H9 (cell line): ENCODE measurements at regions not wholly inside any gene's neighbourhood (a gene's known extent, or its start where the extent isn't known, plus 50 kb on each side); places are given as distances from the start of the nearest gene placed in this dataset.

Experiments used
- DNase-seq: peaks from one replicate; pipeline ENCODE4 v3.0.0-alpha.2; 2017
- H2AFZ ChIP-seq: one replicate; pipeline ENCODE4 v1.6.1; 2013; ENCODE audit warnings: mild to moderate bottlenecking, low read length, control low read depth, moderate library complexity
- H2AK5ac ChIP-seq: 2 replicates; pipeline ENCODE4 v1.6.1; 2013; ENCODE audit warnings: low read length, control low read depth, mixed read lengths; ENCODE audit not compliant: insufficient read length
- H2BK120ac ChIP-seq: one replicate; pipeline ENCODE4 v1.6.1; 2013; ENCODE audit warnings: low read depth, mild to moderate bottlenecking, low read length, control low read depth, inconsistent platforms; ENCODE audit not compliant: poor library complexity, severe bottlenecking
- H2BK12ac ChIP-seq: 2 replicates; pipeline ENCODE4 v1.6.1; 2013; ENCODE audit warnings: low read length, control low read depth, mixed read lengths, low read depth; ENCODE audit not compliant: insufficient read length
- H2BK15ac ChIP-seq: 2 replicates; pipeline ENCODE4 v1.6.1; 2013; ENCODE audit warnings: low read depth, low read length, control low read depth
- H2BK20ac ChIP-seq: one replicate; pipeline ENCODE4 v1.6.1; 2013; ENCODE audit warnings: low read depth, mild to moderate bottlenecking, low read length, control low read depth, inconsistent platforms; ENCODE audit not compliant: poor library complexity, severe bottlenecking
- H2BK5ac ChIP-seq: 2 replicates; pipeline ENCODE4 v1.6.1; 2013; ENCODE audit warnings: low read length, control low read depth, mixed read lengths; ENCODE audit not compliant: insufficient read length
- H3K14ac ChIP-seq: 2 replicates; pipeline ENCODE4 v1.6.1; 2013; ENCODE audit warnings: low read length, control low read depth; ENCODE audit not compliant: insufficient read depth
- H3K18ac ChIP-seq: 2 replicates; pipeline ENCODE4 v1.6.1; 2013; ENCODE audit warnings: low read depth, mild to moderate bottlenecking, mixed read lengths, low read length, control low read depth; ENCODE audit not compliant: insufficient read length
- H3K23ac ChIP-seq: 2 replicates; pipeline ENCODE4 v1.6.1; 2013; ENCODE audit warnings: low read length, control low read depth, mixed read lengths, low read depth; ENCODE audit not compliant: insufficient read length
- H3K23me2 ChIP-seq: 2 replicates; pipeline ENCODE4 v1.6.1; 2013; ENCODE audit warnings: low read depth, mild to moderate bottlenecking, mixed read lengths, low read length, control low read depth; ENCODE audit not compliant: insufficient read length, poor library complexity, severe bottlenecking
- H3K27ac ChIP-seq: 2 replicates; pipeline ENCODE4 v1.5.1; 2013; ENCODE audit warnings: low read length, control low read depth, mixed read lengths, low read depth; ENCODE audit not compliant: insufficient read length
- H3K27me3 ChIP-seq: 2 replicates; pipeline ENCODE4 v1.6.1; 2013; ENCODE audit warnings: low read length, control low read depth, inconsistent platforms; ENCODE audit not compliant: insufficient read depth
- H3K4ac ChIP-seq: 2 replicates; pipeline ENCODE4 v1.6.1; 2013; ENCODE audit warnings: low read depth, mild to moderate bottlenecking, control low read depth, inconsistent platforms, low read length, moderate library complexity
- H3K4me1 ChIP-seq: 2 replicates; pipeline ENCODE4 v1.6.1; 2013; ENCODE audit warnings: low read length, control low read depth, inconsistent platforms; ENCODE audit not compliant: insufficient read depth
- H3K4me2 ChIP-seq: 2 replicates; pipeline ENCODE4 v1.6.1; 2013; ENCODE audit warnings: low read length, control low read depth, mixed read lengths; ENCODE audit not compliant: insufficient read length, insufficient read depth
- H3K56ac ChIP-seq: 2 replicates; pipeline ENCODE4 v1.6.1; 2013; ENCODE audit warnings: low read depth, mild to moderate bottlenecking, mixed read lengths, low read length, control low read depth; ENCODE audit not compliant: insufficient read length
- H3K79me1 ChIP-seq: 2 replicates; pipeline ENCODE4 v1.6.1; 2013; ENCODE audit warnings: low read depth, mild to moderate bottlenecking, moderate library complexity, low read length, control low read depth, inconsistent platforms; ENCODE audit not compliant: insufficient read depth, poor library complexity, severe bottlenecking
- H3K79me2 ChIP-seq: 2 replicates; pipeline ENCODE4 v1.6.1; 2013; ENCODE audit warnings: low read length, control low read depth, inconsistent platforms; ENCODE audit not compliant: insufficient read depth
- H3K9ac ChIP-seq: 2 replicates; pipeline ENCODE4 v1.6.1; 2013; ENCODE audit warnings: low read length, control low read depth, mixed read lengths; ENCODE audit not compliant: insufficient read length; ENCODE audit errors: extremely low read depth
- H3K9me3 ChIP-seq: one replicate; pipeline ENCODE4 v1.6.1; 2013; ENCODE audit warnings: low read depth, low read length, inconsistent platforms; ENCODE audit not compliant: control insufficient read depth
- H3T11ph ChIP-seq: one replicate; pipeline ENCODE4 v1.6.1; 2013; ENCODE audit warnings: mild to moderate bottlenecking, low read length, control low read depth, inconsistent platforms
- H4K20me1 ChIP-seq: one replicate; pipeline ENCODE4 v1.6.1; 2013; ENCODE audit not compliant: control insufficient read depth, insufficient read length, insufficient read depth
- H4K5ac ChIP-seq: 2 replicates; pipeline ENCODE4 v1.6.1; 2013; ENCODE audit warnings: low read depth, mild to moderate bottlenecking, mixed read lengths, low read length, control low read depth; ENCODE audit not compliant: insufficient read length
- H4K8ac ChIP-seq: replicated peaks from 2 replicates; pipeline ENCODE4 v1.6.1; 2013; ENCODE audit warnings: low read length, control low read depth, mixed read lengths, low read depth; ENCODE audit not compliant: insufficient read length
- H4K91ac ChIP-seq: 2 replicates; pipeline ENCODE4 v1.6.1; 2013; ENCODE audit warnings: low read depth, mild to moderate bottlenecking, moderate library complexity, mixed read lengths, low read length, control low read depth; ENCODE audit not compliant: insufficient read length
- H3K27ac Mint-ChIP-seq, 3 experiments: 2 replicates in 2 of 3; 3 replicates in 1 of 3; pipeline ENCODE4 v1.8.0; 2020 to 2021; ENCODE audit warnings: mixed read lengths in 3 of 3, mild to moderate bottlenecking in 1 of 3, moderate library complexity in 1 of 3
- H3K27me3 Mint-ChIP-seq: 2 replicates; pipeline ENCODE4 v1.8.0; 2021; ENCODE audit warnings: low read depth, mild to moderate bottlenecking, moderate library complexity, mixed read lengths
- H3K36me3 Mint-ChIP-seq, 3 experiments: 2 replicates in 2 of 3; 3 replicates in 1 of 3; pipeline ENCODE4 v1.8.0; 2020 to 2021; ENCODE audit warnings: low read depth in 3 of 3, mixed read lengths in 3 of 3; ENCODE audit not compliant: insufficient read depth in 1 of 3
- H3K4me1 Mint-ChIP-seq, 2 experiments: 2 replicates each; pipeline ENCODE4 v1.8.0; 2020; ENCODE audit warnings: mixed read lengths in 2 of 2
- H3K4me3 Mint-ChIP-seq, 2 experiments: 2 replicates in 1 of 2; 3 replicates in 1 of 2; pipeline ENCODE4 v1.8.0; 2020 to 2021; ENCODE audit warnings: mild to moderate bottlenecking in 2 of 2, mixed read lengths in 2 of 2, moderate library complexity in 1 of 2
- H3K9me3 Mint-ChIP-seq, 2 experiments: 2 replicates in 1 of 2; 3 replicates in 1 of 2; pipeline ENCODE4 v1.8.0; 2020; ENCODE audit warnings: mild to moderate bottlenecking in 2 of 2, mixed read lengths in 2 of 2, moderate library complexity in 1 of 2
- WGBS: extraction: QIAGEN DNeasy Blood & Tissue Kit; methylation state at CpG from one replicate; pipeline ENCODE4 v1.1.7; 2013; ENCODE audit warnings: missing lambda C conversion rate, low lambda C conversion rate, mixed read lengths; ENCODE audit not compliant: insufficient read length; ENCODE audit errors: extremely low coverage; 5-methylcytosine and 5-hydroxymethylcytosine counted together
- TF ChIP-seq, protein P1 (sequence below): fragments of 200-600 bp; sonication (generic); conservative IDR thresholded peaks from 3 replicates; pipeline ENCODE4 v1.8.0; 2021; ENCODE audit warnings: antibody characterized with exemption, mild to moderate bottlenecking

DNA sequence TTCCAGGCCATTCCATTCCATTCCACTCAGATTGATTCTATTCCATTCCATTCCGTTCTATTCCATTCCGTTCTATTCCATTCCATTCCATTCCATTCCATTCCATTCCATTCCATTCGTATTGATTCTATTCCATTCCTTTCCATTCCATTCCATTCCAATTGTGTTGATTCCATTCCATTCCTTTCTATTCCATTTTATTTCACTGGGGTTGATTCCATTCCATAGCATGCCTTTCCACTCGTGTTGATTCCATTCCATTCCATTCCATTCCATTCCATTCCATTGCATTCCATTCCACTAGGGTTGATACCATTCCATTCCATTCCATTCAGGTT is 1142.3 kb downstream of the RPIA start:
- no peak overlapping the region for H2BK5ac ChIP-seq
- Mint-ChIP-seq H3K27me3 (peaks cover 26% of the 10 kb centered on the region), H3K4me3 (no peak overlapping the region), H3K4me1 (no peaks in the 10 kb centered on the region), H3K36me3 (peaks cover 19 to 74% (median 58%) of the 10 kb centered on the region in 3 experiments), H3K9me3 (no peaks in the 10 kb centered on the region), H3K27ac (no peak overlapping the region)
- H3K4ac ChIP-seq: no peak overlapping the region
- no peak overlapping the region for H2BK20ac ChIP-seq
- H2BK12ac ChIP-seq: no peak overlapping the region
- H3T11ph ChIP-seq: no peak overlapping the region
- no peak overlapping the region for H4K91ac ChIP-seq
- H2BK120ac ChIP-seq: no peak overlapping the region
- H3K9ac ChIP-seq: no peak overlapping the region
- H2BK15ac ChIP-seq: no peak overlapping the region
- TF ChIP-seq, protein P1, sequence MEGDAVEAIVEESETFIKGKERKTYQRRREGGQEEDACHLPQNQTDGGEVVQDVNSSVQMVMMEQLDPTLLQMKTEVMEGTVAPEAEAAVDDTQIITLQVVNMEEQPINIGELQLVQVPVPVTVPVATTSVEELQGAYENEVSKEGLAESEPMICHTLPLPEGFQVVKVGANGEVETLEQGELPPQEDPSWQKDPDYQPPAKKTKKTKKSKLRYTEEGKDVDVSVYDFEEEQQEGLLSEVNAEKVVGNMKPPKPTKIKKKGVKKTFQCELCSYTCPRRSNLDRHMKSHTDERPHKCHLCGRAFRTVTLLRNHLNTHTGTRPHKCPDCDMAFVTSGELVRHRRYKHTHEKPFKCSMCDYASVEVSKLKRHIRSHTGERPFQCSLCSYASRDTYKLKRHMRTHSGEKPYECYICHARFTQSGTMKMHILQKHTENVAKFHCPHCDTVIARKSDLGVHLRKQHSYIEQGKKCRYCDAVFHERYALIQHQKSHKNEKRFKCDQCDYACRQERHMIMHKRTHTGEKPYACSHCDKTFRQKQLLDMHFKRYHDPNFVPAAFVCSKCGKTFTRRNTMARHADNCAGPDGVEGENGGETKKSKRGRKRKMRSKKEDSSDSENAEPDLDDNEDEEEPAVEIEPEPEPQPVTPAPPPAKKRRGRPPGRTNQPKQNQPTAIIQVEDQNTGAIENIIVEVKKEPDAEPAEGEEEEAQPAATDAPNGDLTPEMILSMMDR: no peak
- no peak overlapping the region for H4K8ac ChIP-seq
- no peak overlapping the region for H3K14ac ChIP-seq
- no peak overlapping the region for H2AK5ac ChIP-seq
- H3K4me1 ChIP-seq: no peaks in the 10 kb centered on the region
- no peaks in the 10 kb centered on the region for H3K27me3 ChIP-seq
- no peak overlapping the region for H3K18ac ChIP-seq
- no peak overlapping the region for H4K5ac ChIP-seq
- no peak overlapping the region for H2AFZ ChIP-seq
- H3K4me2 ChIP-seq: no peak overlapping the region
- no peaks in the 10 kb centered on the region for H3K9me3 ChIP-seq
- no peaks in the 10 kb centered on the region for H4K20me1 ChIP-seq
- 98% methylated on average over 3 of the region's 4 CpGs for WGBS
- H3K56ac ChIP-seq: no peak overlapping the region
- H3K23ac ChIP-seq: no peak overlapping the region
- no peaks in the 10 kb centered on the region for H3K23me2 ChIP-seq
- DNase-seq: no peak
- no peaks in the 10 kb centered on the region for H3K79me1 ChIP-seq
- no peaks in the 10 kb centered on the region for H3K79me2 ChIP-seq
- H3K27ac ChIP-seq: no peak overlapping the region
